Tibial nerve (tissue), 4 donors: ENCODE measurements at regions not wholly inside any gene's neighbourhood (a gene's known extent, or its start where the extent isn't known, plus 50 kb on each side); places are given as distances from the start of the nearest gene placed in this dataset.

Experiments used
- DNase-seq, 2 donors: peaks; one replicate each; pipeline ENCODE4 v3.0.0-alpha.2; 2019; ENCODE audit warnings: low spot score in 2 of 2
- H3K27ac ChIP-seq, 4 donors: fragments of 200-600 bp; sonication (generic) in 3 of 4; one replicate each; pipeline ENCODE4 v1.5.1; 2017 to 2019; ENCODE audit warnings: mild to moderate bottlenecking in 1 of 4
- H3K27me3 ChIP-seq, 2 donors: fragments of 200-600 bp; sonication (generic) in 1 of 2; one replicate each; pipeline versions ENCODE4 v1.5.1 to v1.6.0; 2017 to 2019
- H3K36me3 ChIP-seq, 3 donors: fragments of 200-600 bp; sonication (generic); one replicate each; pipeline ENCODE4 v1.5.1; 2018 to 2019
- H3K4me1 ChIP-seq, 4 donors: fragments of 200-600 bp; sonication (generic) in 3 of 4; one replicate each; pipeline ENCODE4 v1.5.1; 2017 to 2019
- H3K4me3 ChIP-seq, 4 donors: fragments of 200-600 bp; sonication (generic) in 3 of 4; one replicate each; pipeline ENCODE4 v1.5.1; 2017 to 2019; ENCODE audit warnings: mild to moderate bottlenecking in 1 of 4, moderate library complexity in 1 of 4
- H3K9me3 ChIP-seq, 4 donors: fragments of 200-600 bp; sonication (generic) in 3 of 4; one replicate each; pipeline ENCODE4 v1.5.1; 2017 to 2019
- CTCF ChIP-seq, 5 experiments: fragments of 200-600 bp in 3 of 5; fragments of 450-650 bp in 2 of 5; sonication (generic) in 3 of 5; IDR thresholded peaks; one replicate each; pipeline ENCODE4 v1.5.1; 2016 to 2019; ENCODE audit warnings: antibody characterized with exemption in 5 of 5, mild to moderate bottlenecking in 3 of 5, moderate library complexity in 2 of 5
- EP300 ChIP-seq, 2 donors: sonication (generic); formaldehyde crosslinking; IDR thresholded peaks; one replicate each; pipeline ENCODE4 v1.6.1; 2017; ENCODE audit warnings: antibody characterized with exemption in 2 of 2, mild to moderate bottlenecking in 1 of 2
- POLR2A ChIP-seq, 2 donors: fragments of 450-650 bp; IDR thresholded peaks; one replicate each; pipeline ENCODE4 v1.6.1; 2017; ENCODE audit warnings: antibody characterized with exemption in 2 of 2, mild to moderate bottlenecking in 2 of 2, moderate library complexity in 2 of 2
- WGBS, 2 donors: methylation state at CpG; one replicate each; pipeline ENCODE4 v1.1.5; 2018; 5-methylcytosine and 5-hydroxymethylcytosine counted together

DNA sequence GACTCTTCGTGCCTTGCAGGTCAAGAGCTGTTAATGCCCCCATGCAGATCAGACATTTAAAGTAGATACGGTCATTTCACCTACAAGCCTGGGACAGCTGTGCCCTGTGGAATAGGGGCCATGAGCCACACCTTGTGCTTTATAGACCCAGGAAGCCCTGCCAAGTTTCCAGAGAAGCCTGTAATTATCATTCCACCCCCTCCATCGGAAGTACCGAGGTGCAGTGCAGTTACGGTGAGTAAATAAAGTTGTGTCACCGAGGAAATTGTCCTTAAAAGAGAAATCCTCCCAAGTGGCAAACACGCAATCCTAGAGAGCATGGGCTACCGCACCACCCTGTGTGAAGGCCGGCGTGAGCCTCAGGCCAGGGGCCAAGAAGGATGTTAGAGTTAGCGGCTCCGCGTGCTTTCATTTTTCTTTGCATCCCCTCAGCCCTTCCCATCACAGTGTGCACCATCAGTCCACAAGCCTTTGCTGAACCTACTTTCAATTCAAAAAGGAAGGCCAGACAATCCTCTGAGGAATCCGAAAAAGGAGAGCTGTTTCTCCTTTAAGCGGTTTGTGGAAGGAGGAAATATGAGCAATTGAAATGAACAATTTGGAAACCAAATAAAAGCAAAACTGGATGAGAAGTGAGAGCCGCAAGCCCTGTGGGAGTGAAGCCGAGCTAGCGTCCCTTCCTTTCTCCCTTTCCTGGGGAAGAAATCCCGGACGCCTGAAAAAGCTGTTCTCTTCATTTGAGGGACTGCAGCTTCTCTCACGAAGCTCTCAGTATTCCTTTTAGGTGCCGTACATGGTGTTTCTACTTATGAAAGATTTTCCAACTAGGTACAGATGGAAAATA is 183.3 kb upstream of the PDE10A start:
- Histone ChIP-seq H3K4me1 (peaks cover 0 to 11% (median 0%) of the 10 kb centered on the region in 4 donors), H3K36me3 (no peaks in the 10 kb centered on the region), H3K4me3 (peak overlapping the region in 3 of 4 donors; percentile 10 to 35 (median 19)), H3K27ac (peak overlapping the region in 1 of 4 donors; percentile 42), H3K9me3 (no peaks in the 10 kb centered on the region), H3K27me3 (peaks cover 0 to 9% of the 10 kb centered on the region in 2 donors)
- TF ChIP-seq POLR2A (IDR thresholded peaks at IDR 0.05): no peak
- TF ChIP-seq EP300 (IDR thresholded peaks at IDR 0.05): no peak
- no peak for TF ChIP-seq CTCF (IDR thresholded peaks at IDR 0.05)
- WGBS, 2 donors: 52 to 59% methylated on average over 22 of the region's 22 CpGs
- no peak for DNase-seq

DNA sequence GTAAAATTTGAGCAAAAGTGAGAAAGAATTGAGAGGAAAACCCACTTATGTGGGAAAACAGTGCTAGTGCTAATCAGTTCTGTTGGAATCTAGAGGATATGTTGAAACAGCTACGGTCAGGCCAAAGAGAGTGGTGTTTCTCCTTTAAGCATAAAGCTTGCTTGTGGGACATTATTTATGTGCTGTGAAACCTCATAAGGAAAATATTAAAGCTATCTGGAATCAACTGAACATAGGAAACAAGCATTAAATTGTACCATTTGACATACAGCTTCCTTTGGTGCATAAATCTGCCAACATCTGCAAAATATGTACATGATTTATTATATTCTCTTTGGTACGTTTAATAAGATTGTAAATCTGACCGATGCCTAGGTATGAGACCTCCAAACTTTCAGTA is 182.5 kb upstream of the PDE10A start:
- Histone ChIP-seq H3K4me3 (no peak overlapping the region), H3K9me3 (no peaks in the 10 kb centered on the region), H3K27me3 (peaks cover 0 to 9% of the 10 kb centered on the region in 2 donors), H3K36me3 (no peaks in the 10 kb centered on the region), H3K4me1 (peaks cover 0 to 11% (median 0%) of the 10 kb centered on the region in 4 donors), H3K27ac (no peak overlapping the region)
- 51 to 59% methylated on average over 3 of the region's 3 CpGs for WGBS, 2 donors
- no peak for TF ChIP-seq EP300 (IDR thresholded peaks at IDR 0.05)
- no peak for TF ChIP-seq POLR2A (IDR thresholded peaks at IDR 0.05)
- no peak for TF ChIP-seq CTCF (IDR thresholded peaks at IDR 0.05)
- DNase-seq: no peak

GRCh38 chr6:165844801-165845364 is 181.8 kb upstream of the PDE10A start:
- peaks cover 0 to 5% of the 10 kb centered on the region in 2 donors for H3K27me3 ChIP-seq
- peaks cover 0 to 6% (median 0%) of the 10 kb centered on the region in 4 donors for H3K4me1 ChIP-seq
- WGBS, 2 donors: 53% methylated on average over 4 of the region's 4 CpGs
- no peak overlapping the region for H3K27ac ChIP-seq
- no peaks in the 10 kb centered on the region for H3K36me3 ChIP-seq
- H3K4me3 ChIP-seq: no peak overlapping the region
- DNase-seq: no peak
- H3K9me3 ChIP-seq: no peaks in the 10 kb centered on the region
- TF ChIP-seq EP300 (IDR thresholded peaks at IDR 0.05) (no peak), POLR2A (IDR thresholded peaks at IDR 0.05) (no peak), CTCF (IDR thresholded peaks at IDR 0.05) (no peak)

DNA sequence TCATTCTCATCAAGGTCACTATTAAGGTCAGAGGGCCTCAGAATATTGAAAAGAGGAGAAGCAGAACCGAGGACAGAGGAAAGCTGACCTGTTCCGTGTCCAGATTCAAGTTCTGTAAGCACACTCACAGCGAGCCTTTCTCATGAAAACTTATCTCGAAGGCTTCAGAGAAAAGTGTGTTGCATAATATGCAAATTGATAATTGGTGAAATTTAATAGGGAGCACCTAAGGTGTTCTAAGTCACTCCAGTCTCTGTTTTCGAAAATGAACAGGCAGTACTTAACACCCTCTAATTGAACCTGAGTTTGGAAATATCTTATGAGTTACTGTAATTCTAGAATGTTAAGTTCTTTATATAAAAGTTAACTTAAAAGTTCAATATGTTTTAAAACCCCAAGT is 181.2 kb upstream of the PDE10A start:
- H3K9me3 ChIP-seq: no peaks in the 10 kb centered on the region
- no peak overlapping the region for H3K27ac ChIP-seq
- no peaks in the 10 kb centered on the region for H3K27me3 ChIP-seq
- no peak for TF ChIP-seq EP300 (IDR thresholded peaks at IDR 0.05)
- TF ChIP-seq POLR2A (IDR thresholded peaks at IDR 0.05): no peak
- TF ChIP-seq CTCF (IDR thresholded peaks at IDR 0.05): no peak
- DNase-seq: no peak
- 87% methylated on average over 5 of the region's 5 CpGs for WGBS, 2 donors
- H3K4me1 ChIP-seq: peaks cover 0 to 5% (median 0%) of the 10 kb centered on the region in 4 donors
- no peak overlapping the region for H3K4me3 ChIP-seq
- no peaks in the 10 kb centered on the region for H3K36me3 ChIP-seq

GRCh38 chr6:165843568-165844113 is 180.6 kb upstream of the PDE10A start:
- Histone ChIP-seq H3K27me3 (no peaks in the 10 kb centered on the region), H3K4me3 (no peak overlapping the region), H3K36me3 (no peaks in the 10 kb centered on the region), H3K27ac (no peak overlapping the region), H3K4me1 (peaks cover 0 to 5% (median 0%) of the 10 kb centered on the region in 4 donors), H3K9me3 (no peaks in the 10 kb centered on the region)
- DNase-seq: no peak
- TF ChIP-seq CTCF (IDR thresholded peaks at IDR 0.05) (no peak), POLR2A (IDR thresholded peaks at IDR 0.05) (no peak), EP300 (IDR thresholded peaks at IDR 0.05) (no peak)
- WGBS, 2 donors: 92 to 96% methylated on average over 11 of the region's 11 CpGs
